Activated CD8-positive, alpha-beta memory T cell treated with anti-CD3 and anti-CD28 coated beads, Interleukin-2, amount 50 U/mL, for 1 hour (primary cell): ENCODE measurements at regions not wholly inside any gene's neighbourhood (a gene's known extent, or its start where the extent isn't known, plus 50 kb on each side); places are given as distances from the start of the nearest gene placed in this dataset.
A peak's percentile ranks its signal among the peaks of the same experiment; 100 is the strongest.
"Not testable (repeated sequence)": the region's sequence is repeated elsewhere in the genome, so short reads cannot be mapped to it uniquely, and the experiment has no call there.

Experiments
- DNase-seq: peaks from one replicate; pipeline ENCODE4 v3.0.0-alpha.2; 2020; ENCODE audit errors: extremely low read depth

DNA sequence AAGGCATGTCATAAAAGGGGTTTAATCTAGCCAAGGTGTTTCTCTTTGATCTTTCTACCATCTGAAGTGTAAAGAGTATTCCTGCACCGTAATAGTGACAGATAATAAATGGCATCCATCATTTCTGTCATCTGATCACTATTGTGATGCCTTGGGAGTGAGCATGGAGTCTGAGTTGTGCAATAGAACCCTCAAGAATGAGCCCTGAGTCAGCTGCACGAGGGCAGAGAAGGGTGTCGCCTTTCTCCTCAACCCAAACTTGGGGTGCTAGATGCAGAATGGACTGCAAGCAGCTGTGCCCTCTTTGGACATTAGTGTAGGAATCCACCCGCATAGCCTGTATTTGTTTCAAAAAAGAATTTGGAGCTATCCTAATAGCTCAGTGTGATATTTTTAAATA is 115.2 kb downstream of the ZNF37A start:
- DNase-seq = no peak

DNA sequence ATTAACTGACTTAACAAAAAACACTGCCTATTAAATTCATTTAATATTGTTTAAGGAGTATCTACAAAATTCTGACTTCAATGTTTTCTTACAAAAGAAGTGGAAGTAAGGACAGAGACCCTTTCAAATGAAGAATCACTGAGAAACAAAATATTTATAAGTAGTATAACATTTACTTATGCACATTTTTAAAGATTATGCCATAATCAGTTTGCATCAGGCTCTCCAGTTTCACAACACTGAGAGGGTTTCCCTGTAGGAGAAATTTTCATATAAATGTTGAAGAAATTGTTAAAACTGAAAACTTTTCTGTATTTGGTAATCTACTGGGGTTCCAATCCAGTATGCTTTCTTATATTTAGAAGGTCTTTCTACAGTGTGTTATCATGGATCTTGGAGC is 115.6 kb downstream of the ZNF37A start:
- not testable (repeated sequence) for DNase-seq

DNA sequence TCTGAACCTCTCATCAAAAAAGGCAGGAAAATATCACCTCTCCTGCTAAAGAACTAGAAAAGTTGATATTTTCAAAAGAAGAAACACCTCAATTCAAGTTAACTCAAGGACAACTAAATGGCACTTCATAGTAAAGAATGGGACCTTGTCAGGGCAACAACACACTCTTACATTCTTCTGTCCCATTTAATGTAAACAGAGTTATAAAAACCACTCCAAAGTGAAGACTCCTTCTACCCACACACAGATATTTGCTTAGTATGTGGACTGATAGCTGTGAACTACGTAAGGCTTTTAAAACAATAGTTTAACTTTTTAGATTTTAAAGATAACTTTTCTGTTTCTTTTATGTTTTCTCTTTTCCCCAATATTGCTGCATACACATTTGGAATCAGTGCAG is 118.3 kb downstream of the ZNF37A start:
- DNase-seq = no peak

DNA sequence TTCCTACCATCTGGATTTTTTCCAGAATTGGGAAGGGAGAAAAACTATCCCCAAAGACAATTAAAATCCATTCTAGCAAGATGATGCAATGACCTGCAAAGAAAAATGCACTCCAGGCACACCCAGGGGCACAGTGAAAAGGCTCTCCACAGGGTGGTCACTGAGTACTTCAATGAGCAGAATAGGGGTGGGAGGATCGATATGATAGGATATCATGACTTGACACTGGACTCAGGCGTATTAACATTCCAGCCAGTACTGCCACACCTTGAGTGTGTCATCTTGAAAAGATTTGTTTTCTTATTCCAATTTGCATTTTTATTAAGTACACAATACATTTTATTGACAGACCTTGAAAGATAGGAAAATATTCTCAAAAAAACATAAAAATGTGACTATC is 132.2 kb downstream of the ZNF37A start:
- DNase-seq = no peak

DNA sequence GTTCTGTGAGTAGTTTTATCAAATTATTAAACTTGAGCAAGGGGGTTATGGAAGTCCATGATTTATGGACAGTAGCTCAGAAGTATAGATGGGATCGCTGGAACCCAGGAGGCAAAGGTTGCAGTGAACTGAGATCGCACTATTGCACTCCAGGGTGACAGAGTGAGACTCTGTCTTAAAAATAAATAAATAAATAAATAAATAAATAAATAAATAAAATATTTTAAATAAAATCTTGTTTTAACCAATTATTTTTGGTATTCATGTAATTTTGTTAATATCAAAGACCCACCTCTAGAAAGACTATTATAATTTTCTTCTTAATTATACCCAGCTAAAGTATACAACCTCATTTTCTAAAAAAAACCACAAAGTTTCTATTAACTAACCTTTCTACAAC is 134.3 kb downstream of the ZNF37A start:
- DNase-seq = no peak

DNA sequence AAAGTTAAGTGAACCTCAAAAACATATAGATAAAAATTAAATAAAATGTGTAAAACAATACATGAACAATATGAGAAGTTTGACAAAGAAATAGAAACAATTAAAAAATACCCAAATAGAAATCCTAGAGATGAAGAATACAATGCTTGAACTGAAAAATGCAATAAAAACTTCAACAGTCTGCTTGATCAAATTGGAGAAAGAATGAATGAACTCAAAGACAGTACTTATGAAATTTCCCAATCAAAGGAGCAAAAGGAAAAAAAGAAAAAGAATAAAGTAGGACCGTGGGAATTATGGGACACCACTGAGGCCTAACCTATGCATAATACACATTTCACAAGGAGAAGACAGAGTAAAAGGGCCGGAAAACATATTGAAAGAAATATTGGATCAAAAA is 144.3 kb downstream of the ZNF37A start:
- DNase-seq = not testable (repeated sequence)

DNA sequence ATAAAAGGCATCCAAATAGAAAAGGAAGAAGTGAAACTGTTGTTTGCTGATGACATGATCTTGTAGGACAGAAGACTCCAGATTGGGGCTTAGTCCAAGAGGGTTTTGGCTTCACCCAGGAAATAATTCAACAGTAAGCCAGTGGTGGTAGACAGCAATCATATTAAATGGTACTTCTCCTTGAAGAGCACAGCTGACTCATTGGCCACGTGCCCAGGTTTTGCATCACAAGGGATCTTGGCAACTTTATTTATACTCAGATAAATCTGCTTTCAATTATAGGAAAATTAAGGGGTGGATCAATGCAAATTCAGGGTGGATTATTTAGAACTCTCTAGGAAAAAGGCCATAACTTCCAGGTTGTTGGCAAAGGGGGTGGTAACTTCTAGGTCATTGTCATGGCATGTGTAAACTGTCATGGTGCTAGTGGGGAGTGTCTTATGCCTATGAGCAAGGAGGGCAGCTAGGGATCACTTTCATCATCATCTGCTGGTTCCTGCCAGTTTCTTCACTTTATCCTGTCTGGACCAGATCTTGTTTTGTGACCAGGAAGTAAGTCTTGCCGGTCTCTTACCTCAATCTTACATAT is 148.0 kb downstream of the ZNF37A start:
- not testable (repeated sequence) for DNase-seq

DNA sequence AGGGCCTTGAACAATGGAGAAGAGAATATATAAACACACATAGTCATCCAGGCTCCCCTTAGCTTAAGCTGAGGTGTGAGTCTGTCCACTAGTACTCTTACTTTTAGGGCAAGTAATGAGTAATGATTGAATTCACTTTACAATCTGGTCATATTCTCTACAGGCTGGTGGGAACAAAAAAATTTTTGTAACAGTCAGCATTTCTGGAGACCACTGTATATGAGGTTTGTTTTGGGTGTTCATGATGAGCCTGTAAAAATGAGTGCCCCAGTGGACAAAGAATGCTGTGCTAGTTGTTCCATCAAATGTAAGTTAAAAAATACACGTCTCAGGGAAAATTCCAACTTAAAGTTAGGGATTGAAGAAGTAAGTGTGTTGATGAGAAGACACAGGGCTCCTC is 154.0 kb downstream of the ZNF37A start:
- not testable (repeated sequence) for DNase-seq

DNA sequence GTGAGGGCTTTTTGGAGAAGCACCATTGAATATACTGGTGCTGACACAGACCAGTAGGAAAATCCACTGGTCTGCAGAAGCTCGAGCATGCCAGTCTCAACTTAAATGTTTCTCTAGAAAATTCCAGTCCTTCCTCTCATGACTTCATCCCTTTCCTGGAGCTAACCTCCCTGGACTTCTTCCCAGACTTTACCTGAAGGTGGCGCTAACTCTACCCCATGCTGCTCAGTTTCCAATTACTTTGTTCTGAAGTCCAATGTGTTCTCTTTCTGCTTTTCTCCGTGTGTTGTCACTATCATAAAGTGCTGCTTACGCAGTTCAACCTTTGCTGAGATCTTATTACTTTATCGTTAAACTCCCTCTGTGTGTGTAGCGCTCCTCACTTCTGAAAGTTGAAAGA is 158.4 kb downstream of the ZNF37A start:
- DNase-seq = not testable (repeated sequence)

DNA sequence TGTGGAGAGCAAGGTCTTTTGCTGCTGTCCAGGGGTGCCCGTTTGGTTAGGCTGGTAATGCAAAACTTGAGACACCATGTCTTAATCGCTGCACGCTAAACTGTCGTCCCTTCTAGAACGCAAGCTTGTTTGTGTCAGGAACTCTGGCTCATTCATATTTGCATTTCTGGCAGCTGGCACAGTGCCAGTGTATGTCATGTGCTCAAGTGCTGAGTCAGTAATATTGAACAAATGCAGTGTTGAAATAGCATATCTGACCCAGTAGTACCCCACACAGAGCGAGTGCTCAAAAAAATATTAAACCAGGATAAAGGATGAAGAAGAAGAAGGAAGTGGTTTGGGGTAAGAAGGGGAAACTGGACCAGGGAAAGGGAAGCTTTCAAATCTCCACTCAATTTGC is 173.4 kb downstream of the ZNF37A start:
- not testable (repeated sequence) for DNase-seq

DNA sequence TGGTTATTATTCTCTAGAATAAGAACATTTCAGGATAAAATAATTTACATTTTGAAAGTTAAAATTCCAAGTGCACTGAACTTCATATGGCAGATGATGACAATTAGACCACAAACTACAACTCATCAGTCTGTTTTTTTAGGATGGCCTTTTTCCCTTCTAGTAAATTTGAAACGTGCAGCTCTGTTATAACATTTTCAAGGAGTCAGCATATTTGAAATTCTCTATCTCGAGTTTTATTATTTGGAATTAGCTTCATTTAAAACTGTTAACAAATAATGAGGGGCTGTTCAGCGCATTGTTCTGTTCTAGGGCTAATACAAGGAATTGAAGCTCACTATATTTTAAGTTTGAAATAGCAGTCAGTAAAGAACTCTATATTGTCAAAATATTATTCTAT is 176.9 kb downstream of the ZNF37A start:
- not testable (repeated sequence) for DNase-seq

DNA sequence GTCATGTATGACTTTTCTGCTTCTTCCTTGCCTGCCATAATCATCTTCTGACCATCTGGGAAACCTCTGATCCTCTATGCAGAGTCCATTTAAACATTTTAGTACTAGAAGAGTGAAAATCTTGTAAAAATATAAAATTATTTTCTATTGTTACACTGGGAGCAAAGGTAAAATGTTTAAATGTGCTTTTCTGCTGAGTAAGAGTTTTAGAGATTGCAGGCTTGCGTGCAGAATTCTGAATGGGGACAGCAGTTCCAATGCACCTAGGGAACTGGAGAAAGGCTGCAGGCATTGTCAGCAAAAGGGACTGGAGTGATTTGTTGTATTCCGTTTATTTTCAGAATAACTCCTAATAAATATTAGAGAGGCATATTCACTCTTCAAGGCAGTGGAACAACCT is 180.7 kb downstream of the ZNF37A start:
- DNase-seq = not testable (repeated sequence)

DNA sequence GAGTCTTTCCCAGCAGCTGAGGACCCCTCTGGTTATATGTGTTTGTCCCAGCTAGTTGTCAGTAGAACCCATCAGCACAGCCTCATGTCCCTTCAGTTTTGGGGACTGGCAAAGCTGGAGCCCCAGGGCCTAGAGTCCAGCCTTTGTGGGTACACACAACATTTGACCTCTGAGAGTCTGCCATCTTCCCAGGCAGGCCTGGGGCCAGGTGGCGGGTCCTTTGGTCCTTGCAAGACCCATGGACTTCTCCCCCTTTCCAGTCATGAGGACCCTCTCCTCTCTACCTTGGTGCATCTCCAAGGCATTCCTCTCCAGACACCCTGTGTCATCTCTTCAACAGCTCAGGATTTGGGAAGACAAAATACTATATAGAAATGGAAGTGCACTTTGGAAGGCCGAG is 198.4 kb downstream of the ZNF37A start:
- not testable (repeated sequence) for DNase-seq

DNA sequence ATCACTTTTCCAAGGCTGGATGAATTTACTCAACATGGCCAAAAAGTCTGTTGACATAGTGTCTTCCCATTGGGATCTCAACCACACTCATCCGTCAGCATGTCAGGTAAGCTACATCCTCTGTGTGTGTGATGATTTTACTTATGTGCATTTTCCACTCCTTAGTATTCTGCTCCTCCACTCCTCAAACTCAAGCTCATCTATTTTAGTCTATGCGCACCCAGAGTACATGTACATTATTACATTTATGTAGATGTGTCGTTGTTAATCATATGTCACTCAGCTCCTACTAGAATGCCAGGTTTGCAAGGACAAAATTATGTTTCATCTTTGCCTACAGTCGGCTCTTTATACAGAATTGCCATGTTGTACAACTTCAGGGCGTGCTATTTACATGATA is 216.0 kb downstream of the ZNF37A start:
- DNase-seq = not testable (repeated sequence)

DNA sequence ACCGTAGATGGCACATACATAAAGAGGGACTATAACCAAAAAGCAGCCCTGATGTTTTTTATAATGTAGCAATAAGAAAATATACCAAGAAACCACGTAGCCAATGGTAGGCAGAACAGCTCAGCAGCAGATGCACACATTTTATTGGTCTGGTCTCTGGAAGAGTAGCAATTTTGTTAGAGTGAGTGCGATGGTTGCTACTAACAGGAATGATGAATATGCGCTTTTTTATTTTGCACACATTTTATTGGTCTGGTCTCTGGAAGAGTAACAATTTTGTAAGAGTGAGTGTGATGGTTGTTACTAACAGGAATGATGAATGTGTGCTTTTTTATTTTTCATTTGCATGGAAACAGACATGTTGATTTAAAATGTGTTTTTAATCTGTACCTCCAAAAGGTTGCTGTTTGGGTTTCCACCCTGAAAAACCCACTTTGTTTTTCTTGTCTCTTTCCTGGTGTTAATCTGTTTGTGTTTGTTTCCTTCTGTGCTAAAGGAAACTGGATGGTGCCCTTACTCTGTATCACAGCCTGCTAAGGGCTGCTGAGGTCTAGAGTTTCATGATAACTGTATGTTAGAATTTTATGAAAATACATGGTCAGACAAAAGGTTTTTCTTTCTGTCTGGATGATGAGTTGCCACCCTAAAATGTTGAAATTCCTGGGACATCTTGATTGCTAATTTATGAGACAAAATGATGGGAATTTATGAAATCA is 221.1 kb downstream of the ZNF37A start:
- DNase-seq = not testable (repeated sequence)

DNA sequence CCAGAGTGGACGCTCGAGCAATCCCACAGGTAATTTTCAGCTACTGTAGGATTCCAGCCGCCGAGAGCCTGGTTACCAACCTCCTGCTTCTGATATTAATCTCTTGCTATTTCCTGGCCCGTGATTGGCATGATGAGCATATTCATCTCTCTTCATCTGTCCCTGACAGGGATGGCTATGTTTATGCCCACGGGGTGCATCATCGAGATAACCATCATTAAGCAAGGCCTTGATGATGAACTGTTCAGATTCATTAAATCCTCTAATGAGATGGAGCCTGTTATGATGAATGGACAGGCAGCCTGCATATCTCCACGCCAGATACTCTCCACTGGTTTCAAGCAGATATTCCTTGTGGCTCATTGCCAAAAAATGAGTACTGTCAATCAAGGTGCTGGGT is 227.3 kb downstream of the ZNF37A start:
- not testable (repeated sequence) for DNase-seq

DNA sequence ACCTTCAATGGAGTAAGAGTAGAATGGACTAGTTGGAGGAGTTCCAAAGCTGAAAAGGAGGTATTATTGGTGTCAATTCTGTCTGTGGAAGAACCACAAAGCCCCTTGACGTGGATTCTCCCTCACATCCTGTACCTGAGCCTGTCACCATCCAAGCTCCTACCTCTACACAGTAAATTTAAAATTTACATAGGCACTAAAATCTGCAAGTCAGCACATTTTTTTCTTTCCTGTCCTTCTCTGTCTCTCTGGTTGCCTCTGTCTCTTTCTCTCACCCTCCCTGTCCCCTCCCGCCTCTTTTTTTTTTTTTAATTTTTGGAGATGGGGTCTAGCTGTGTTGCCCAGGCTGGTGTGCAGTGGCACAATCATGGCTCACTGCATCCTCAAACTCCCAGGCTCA is 236.2 kb downstream of the ZNF37A start:
- DNase-seq = not testable (repeated sequence)

DNA sequence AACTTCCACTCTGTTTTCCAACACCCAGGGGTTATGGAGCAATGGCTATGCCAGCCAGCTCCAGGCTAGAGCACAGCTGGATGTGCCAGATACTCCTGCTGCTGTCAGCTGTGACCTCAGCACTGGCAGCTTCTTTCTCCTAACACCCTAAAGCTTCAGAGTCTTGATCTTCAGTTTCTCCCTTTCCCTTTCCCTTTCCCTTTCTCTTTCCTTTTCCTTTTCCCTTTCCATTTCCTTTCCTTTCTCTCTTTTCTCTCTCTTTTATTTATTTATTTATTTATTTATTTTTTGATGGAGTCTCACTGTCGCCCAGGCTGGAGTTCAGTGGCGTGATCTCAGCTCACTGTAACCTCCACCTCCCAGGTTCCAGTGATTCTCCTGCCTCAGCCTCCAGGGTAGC is 237.0 kb downstream of the ZNF37A start:
- not testable (repeated sequence) for DNase-seq

DNA sequence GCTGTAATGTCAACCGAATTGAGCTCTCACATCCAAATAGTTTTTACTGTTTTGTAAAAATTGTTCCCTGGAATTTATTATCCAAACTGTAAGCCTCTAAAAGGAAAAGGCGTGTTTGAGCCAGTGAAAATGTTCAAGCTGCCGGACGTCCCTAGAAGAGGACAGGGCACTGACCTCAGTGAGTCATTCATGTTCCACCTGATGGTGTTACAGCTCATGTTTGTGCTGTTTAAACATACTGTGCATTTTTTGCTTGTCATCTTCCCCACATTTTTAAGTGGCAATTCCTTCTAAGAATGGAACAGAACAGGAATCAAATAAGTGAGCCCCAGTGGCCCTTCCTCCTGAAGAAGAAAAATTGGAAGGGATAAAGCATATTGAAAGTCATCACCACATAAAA is 239.6 kb downstream of the ZNF37A start:
- not testable (repeated sequence) for DNase-seq

DNA sequence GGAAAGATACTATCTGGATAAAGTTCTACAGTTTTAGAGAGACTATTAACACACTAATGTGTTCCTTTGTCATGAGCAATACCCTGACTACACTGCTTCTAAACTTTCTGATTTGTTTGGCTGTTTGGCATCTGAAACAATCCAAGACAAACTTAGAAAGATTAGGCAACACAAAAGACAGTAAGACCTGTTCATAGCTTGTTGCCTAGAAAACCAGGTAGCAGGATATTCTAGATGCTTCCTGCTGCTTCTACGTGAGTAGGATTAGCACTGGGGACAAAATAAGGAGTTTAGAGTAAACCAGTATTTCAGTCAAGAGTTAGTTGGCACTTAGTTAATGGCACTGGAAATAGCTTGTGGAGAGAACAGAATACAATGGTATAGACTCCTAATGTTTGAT is 256.5 kb downstream of the ZNF37A start:
- not testable (repeated sequence) for DNase-seq

DNA sequence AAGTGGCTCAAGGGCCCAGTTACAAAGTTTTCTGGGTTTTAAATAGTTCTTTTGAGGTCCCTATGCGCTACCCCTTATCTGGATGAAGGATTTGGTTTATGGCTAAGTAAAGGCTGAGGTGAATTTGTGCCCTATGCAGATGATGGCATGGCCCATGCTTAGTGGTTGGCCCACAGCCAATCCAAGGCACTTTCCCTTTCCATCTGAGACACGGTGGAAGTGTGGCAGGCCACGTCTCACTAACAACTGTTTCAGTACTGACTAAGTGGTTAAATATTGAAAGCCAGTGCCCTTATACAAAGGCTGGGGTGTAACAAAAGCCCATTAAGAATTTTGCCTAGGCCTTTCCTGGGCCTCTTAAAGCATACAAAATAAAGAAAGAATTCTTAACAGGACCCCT is 260.3 kb downstream of the ZNF37A start:
- not testable (repeated sequence) for DNase-seq

DNA sequence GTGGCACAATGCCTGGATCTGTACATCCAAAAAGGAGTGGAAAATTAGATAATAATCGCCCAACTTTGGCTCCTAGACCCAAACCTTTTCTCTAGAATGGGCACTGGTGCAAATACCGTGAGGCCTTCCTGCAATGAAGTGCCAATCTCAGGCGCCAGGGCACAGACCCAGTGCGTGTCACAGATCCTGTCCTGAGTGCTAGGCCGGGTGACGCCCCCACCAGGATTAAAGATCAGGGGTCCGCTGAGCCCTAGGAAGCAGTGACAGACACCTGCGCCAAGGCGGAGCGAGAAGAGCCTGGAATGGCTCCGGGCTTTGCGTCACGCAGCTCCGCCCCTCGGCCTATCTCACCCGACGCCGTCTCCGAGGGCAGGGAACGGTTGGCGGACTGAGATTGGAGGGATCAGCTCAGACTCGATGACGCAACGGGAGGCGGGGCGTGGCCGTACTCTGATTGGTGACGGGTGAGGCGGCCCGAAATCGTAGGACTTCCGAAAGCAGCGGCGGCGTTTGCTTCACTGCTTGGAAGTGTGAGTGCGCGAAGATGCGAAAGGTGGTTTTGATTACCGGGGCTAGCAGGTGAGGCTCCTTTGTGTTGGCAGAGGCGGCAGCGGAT is 261.9 kb downstream of the ZNF37A start:
- DNase-seq = peak; percentile 41

DNA sequence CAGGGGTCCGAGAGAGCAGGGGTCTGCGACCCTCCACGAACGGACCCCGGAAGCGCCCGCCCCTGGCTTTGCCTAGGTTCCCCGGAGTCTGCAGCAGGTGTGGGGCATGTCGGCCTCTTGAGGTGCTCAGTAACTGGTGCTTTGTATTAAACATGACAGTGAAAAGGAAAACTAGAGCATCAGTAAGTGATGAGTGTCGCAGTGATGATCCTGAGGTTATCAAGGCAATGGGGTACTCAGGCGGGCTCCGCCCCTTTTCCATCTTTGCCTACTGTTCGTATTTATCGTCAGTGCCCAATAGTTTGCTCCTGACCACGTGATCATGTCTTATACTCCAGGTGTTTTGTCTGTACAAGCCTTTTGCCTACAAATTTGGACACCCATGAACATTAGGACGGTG is 262.4 kb downstream of the ZNF37A start:
- DNase-seq = not testable (repeated sequence)
